ENCODE measurements at regions not wholly inside any gene's neighbourhood (a gene's known extent, or its start where the extent isn't known, plus 50 kb on each side); places are given as distances from the start of the nearest gene placed in this dataset.

DNA sequence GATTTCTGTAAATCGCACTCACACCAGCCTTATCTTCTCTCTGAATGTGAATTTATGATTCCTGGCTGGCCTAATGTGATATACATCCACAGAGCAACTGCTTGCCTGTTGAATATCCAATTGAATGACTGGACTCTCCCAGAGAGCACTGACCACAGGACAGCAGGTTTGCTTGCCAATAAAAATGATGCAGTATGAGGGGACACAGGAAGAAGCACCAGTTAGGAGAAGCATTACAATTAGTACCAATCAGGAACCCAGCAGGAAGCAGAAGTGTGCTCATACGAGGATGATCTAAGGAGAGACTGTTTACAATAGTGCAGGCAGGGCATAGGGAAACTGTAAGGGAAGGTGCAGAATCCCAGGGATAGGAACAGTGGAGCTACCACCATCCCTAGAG is 127.2 kb upstream of the ZNF366 start:
- no peaks in the 10 kb centered on the region for H3K36me3 Mint-ChIP-seq (ENCODE audit: low read depth)
- POLR2A ChIA-PET: no interaction called here
- no peaks in the 10 kb centered on the region for H3K9me3 Mint-ChIP-seq
- peaks cover 6% of the 10 kb centered on the region for H3K27me3 Mint-ChIP-seq
- no peak overlapping the region for H3K27ac Mint-ChIP-seq
- no peak for DNase-seq
- no peaks in the 10 kb centered on the region for H3K4me1 Mint-ChIP-seq
- CTCF ChIA-PET: no interaction called here
- no peak overlapping the region for H3K4me3 Mint-ChIP-seq

DNA sequence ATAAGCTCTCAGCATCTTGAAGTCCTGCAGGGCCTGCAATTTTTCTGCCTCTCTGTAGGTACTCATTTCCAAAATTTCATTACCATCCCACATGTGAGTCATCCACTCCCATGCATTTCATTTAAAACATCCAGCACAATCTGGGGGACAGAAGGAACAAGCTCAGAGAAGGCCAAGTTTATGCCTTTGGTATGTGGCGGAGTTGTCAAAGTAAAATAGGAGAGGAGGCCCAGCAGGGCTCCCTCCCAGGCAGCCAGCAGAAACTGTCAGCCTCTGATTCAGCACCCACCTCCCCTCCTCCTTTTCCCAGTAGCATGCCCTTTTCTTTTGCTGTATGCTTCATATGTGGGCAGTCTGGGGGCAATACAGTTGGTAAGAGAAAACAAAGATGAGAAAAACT is 126.4 kb upstream of the ZNF366 start:
- no peak overlapping the region for H3K4me3 Mint-ChIP-seq
- POLR2A ChIA-PET: no interaction called here
- H3K27me3 Mint-ChIP-seq: peaks cover 9% of the 10 kb centered on the region
- CTCF ChIA-PET: no interaction called here
- no peaks in the 10 kb centered on the region for H3K36me3 Mint-ChIP-seq (ENCODE audit: low read depth)
- no peaks in the 10 kb centered on the region for H3K4me1 Mint-ChIP-seq
- H3K9me3 Mint-ChIP-seq: no peaks in the 10 kb centered on the region
- no peak for DNase-seq
- H3K27ac Mint-ChIP-seq: no peak overlapping the region

DNA sequence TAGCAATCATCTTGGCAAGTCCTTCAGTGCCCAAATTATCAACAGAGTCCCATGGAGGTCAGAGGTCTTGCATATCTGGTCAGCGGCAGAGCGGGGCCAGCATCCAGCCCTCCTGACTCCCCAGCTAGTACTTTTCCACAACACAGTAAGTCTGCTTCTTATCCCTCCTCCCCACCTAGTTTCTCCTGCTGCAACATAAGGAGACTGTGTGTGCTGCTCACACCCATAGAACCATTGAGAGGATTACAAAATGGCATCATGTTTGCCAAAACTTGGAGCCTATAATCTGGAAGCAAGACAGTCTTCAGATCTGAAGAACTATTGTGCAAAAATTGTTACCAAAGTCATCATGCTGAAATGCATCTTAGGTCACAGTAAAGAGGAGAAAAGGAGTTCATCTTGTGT is 125.8 kb upstream of the ZNF366 start:
- Mint-ChIP-seq H3K4me1 (no peaks in the 10 kb centered on the region), H3K9me3 (no peaks in the 10 kb centered on the region), H3K27me3 (peaks cover 9% of the 10 kb centered on the region), H3K4me3 (no peak overlapping the region), H3K36me3 (ENCODE audit: low read depth) (no peaks in the 10 kb centered on the region), H3K27ac (no peak overlapping the region)
- ChIA-PET POLR2A (no interaction called here), CTCF (no interaction called here)
- no peak for DNase-seq

DNA sequence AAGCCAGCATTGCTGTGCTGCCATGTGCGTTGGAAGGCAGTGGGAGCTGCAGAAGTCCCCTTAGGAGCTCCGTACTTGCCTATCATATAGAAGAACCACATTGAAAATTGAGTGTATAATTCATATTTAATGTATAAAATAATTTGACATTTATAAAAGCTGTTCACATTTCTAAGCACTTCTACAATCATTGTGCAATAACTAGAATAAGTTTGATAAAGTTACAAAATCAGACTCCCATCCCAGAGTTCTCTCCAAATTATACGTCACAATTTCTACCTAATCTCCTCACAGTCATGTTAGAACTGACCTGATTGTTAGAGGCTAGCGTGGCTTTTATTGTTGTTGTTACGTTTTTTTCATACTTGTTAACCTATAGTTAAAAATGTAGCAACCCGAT is 123.5 kb upstream of the ZNF366 start:
- no peaks in the 10 kb centered on the region for H3K9me3 Mint-ChIP-seq
- no peak overlapping the region for H3K4me3 Mint-ChIP-seq
- no peaks in the 10 kb centered on the region for H3K36me3 Mint-ChIP-seq (ENCODE audit: low read depth)
- H3K27me3 Mint-ChIP-seq: peaks cover 17% of the 10 kb centered on the region
- POLR2A ChIA-PET: interaction anchor here (1.0 kb wide), 1 partner anchor 18 kb away, joined by 3 read pairs; no protein-coding TSS in a partner anchor
- no peak for DNase-seq
- CTCF ChIA-PET: no interaction called here
- H3K27ac Mint-ChIP-seq: no peak overlapping the region
- H3K4me1 Mint-ChIP-seq: no peaks in the 10 kb centered on the region

DNA sequence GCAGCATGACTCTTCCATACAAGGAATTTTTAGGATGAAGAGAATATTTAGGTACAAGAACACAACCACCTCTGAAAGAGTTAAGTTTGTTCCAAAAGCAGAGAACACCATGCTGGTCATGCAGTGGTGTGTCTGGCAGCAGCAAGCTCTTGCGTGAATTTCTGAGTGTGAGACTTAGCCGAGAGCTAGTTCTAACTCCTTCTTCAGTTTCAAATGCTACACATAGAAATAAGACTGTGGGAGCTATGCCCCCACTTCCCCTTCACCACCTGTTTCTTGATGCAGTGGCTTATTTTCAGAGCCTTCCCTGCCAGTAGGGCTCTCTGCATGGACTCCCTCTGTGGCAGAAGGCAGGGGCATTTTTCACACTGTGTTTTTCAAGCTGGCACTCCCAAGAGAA is 122.9 kb upstream of the ZNF366 start:
- CTCF ChIA-PET: no interaction called here
- Mint-ChIP-seq H3K27me3 (peaks cover 17% of the 10 kb centered on the region), H3K36me3 (ENCODE audit: low read depth) (no peaks in the 10 kb centered on the region)

DNA sequence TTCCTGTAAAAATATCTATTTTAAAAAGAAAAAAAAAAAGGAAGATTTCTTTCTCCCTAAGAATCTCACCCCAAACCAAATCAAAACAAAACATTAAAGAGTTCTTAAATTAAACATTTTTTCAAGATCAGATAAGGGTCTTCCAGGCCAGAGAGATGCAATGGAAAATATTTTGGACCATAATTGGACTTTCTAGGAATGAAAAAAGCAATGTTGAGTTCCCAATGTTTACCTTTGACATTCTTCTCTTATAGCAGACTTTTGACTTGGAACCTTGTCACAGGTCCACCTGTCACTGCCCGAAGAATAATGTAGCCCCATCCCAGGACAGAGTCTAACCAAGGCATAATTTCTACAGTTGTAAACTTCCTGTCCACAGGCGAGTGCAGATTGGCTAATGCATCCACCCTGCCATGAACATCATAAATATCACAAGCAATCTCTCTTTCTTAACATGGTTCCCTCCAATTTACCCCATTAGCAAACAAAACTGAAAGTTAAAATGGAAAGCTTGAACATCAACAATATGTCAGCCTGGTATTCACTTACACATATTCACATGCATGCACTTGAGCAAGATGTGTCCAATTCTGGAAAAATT is 121.7 kb upstream of the ZNF366 start:
- Mint-ChIP-seq H3K9me3 (no peaks in the 10 kb centered on the region), H3K4me3 (no peak overlapping the region), H3K4me1 (no peaks in the 10 kb centered on the region), H3K27ac (no peak overlapping the region), H3K27me3 (peaks cover 16% of the 10 kb centered on the region), H3K36me3 (ENCODE audit: low read depth) (no peaks in the 10 kb centered on the region)
- no peak for DNase-seq
- CTCF ChIA-PET: no interaction called here
- POLR2A ChIA-PET: no interaction called here

More for the DNA sequence above, 122.9 kb upstream of the ZNF366 start:
- no peak overlapping the region for H3K27ac Mint-ChIP-seq
- DNase-seq: no peak
- no peaks in the 10 kb centered on the region for H3K9me3 Mint-ChIP-seq
- H3K4me3 Mint-ChIP-seq: no peak overlapping the region
- H3K4me1 Mint-ChIP-seq: no peaks in the 10 kb centered on the region
- POLR2A ChIA-PET: interaction anchor here (1.0 kb wide), 1 partner anchor 19 kb away, joined by 3 read pairs; no protein-coding TSS in a partner anchor

DNA sequence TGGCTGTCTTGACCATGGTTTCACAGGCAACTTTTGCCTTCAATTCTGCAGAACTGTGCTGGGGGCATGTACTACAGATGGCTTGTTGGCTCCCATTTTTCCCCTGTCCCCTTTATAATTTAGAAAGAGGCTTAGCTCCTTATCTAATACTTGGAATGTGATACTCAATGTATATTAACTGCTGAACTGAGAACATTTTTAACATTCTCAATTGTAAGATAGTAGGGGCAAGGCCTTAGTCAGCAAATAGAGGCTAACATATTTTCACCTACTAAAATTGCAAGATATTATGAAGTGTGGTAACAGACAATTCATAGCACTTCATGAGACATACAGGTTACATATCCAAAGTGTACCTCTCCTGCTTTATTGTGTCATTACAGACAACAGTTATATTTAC is 118.1 kb upstream of the ZNF366 start:
- no peaks in the 10 kb centered on the region for H3K36me3 Mint-ChIP-seq (ENCODE audit: low read depth)

DNA sequence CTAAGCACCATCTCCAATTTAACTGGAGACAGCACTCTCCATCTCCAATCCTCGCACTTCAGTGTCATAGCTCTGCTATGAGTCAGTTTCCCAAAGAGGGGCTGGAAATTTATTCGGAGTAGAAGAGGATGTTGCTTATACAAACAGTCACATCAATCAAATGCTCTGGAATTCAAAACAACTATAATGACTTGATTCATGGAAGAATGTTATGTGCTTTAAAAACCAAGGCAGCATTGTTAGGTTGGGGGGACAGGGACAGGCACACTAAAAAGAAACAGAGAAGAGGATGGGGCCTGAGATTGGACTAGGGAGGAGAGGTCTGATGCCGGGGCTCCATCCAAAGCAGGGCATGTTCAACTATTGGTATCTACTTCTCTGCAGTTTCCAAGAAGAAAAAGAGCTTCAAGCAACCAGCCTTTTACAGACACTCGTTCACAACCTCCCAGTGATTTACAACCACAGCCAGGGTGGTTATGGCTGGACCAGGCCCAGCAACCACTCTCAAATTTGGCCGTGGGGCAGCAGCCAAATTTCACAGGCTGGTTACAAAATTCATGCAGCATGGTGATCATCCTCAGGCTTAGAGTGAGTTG is 117.5 kb upstream of the ZNF366 start:
- Mint-ChIP-seq H3K4me3 (no peak overlapping the region), H3K27ac (no peak overlapping the region), H3K4me1 (no peaks in the 10 kb centered on the region), H3K9me3 (no peaks in the 10 kb centered on the region), H3K27me3 (peaks cover 16% of the 10 kb centered on the region), H3K36me3 (ENCODE audit: low read depth) (no peaks in the 10 kb centered on the region)
- ChIA-PET CTCF (no interaction called here), POLR2A (no interaction called here)
- DNase-seq: no peak

More for the DNA sequence above, 118.1 kb upstream of the ZNF366 start:
- no peaks in the 10 kb centered on the region for H3K9me3 Mint-ChIP-seq
- no peak for DNase-seq
- POLR2A ChIA-PET: no interaction called here
- H3K27ac Mint-ChIP-seq: no peak overlapping the region
- no peaks in the 10 kb centered on the region for H3K4me1 Mint-ChIP-seq
- CTCF ChIA-PET: no interaction called here
- H3K27me3 Mint-ChIP-seq: peaks cover 16% of the 10 kb centered on the region
- H3K4me3 Mint-ChIP-seq: no peak overlapping the region

DNA sequence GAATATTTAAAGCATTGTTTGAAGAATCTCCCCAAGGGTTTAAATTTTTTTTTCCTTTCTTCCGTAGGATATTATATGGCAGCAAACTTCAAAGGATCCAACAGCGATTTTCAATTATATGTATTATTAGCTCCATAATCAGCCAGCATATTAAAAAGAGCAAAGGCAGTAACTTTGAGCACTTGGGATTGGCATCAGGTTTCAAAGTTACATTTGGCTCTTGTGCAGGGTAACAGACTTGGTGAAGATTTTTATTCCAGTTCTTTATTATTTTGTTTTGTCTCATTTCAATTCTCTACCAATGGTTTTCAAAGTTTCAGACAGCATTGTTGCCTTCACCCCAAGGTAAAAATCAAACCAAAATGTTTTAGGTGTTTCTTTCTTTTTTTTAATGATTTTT is 116.7 kb upstream of the ZNF366 start:
- no peaks in the 10 kb centered on the region for H3K9me3 Mint-ChIP-seq
- H3K36me3 Mint-ChIP-seq (ENCODE audit: low read depth): no peaks in the 10 kb centered on the region
- no peak overlapping the region for H3K27ac Mint-ChIP-seq
- DNase-seq: no peak
- ChIA-PET POLR2A (no interaction called here), CTCF (no interaction called here)
- H3K4me1 Mint-ChIP-seq: no peaks in the 10 kb centered on the region
- H3K4me3 Mint-ChIP-seq: no peak overlapping the region
- peaks cover 16% of the 10 kb centered on the region for H3K27me3 Mint-ChIP-seq

DNA sequence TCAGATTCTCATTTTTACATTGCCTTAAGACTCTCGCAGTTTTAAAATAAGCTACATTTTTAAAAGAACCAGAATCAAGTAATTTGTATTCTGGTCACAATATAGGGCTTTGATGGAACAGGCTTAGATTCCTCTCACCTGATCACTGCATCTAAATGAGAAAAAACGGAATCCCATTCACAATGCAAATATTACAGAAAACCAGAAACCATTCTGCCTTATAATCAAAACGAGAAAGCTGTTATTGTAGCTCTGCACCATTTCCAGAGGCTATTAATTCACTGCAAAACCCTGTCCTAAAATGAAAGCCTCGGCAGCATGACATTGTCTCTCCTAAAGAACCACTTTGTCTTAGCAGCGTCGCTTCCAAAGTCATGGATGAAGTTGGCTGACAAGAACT is 116.1 kb upstream of the ZNF366 start:
- POLR2A ChIA-PET: no interaction called here
- Mint-ChIP-seq H3K36me3 (ENCODE audit: low read depth) (no peaks in the 10 kb centered on the region), H3K27ac (no peak overlapping the region), H3K9me3 (no peaks in the 10 kb centered on the region), H3K4me1 (no peaks in the 10 kb centered on the region), H3K27me3 (peaks cover 16% of the 10 kb centered on the region), H3K4me3 (no peak overlapping the region)
- DNase-seq: no peak
- CTCF ChIA-PET: interaction anchor here (1.8 kb wide), 1 partner anchor 12 kb away, joined by 8 read pairs; no protein-coding TSS in a partner anchor

DNA sequence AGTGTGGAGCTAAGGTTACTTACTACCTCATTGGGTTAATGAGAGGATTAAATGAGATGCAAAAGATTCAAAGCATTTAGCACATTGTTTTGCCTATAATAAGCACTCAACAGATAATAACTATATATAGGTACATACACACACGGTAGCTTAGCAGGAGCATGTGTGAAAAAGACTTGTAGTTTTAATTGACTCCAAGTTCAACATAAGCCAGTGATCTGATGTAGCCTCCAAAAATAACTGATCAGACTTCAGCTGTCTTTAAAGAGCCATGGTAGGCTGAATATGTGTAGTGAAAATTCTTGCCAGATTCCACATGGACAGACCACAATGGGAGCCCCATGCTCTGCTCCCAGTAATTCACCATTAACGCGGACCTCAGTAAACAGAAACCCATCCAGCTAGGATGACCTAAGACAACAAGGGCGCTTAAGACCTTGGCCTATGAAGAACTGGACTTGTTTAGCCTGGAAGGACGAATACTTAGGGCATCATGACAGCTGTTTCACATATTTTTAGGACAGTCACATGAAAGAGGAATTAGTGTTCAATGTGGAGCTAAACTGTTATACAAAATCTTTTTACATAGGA is 115.1 kb upstream of the ZNF366 start:
- H3K4me3 Mint-ChIP-seq: no peak overlapping the region
- no peaks in the 10 kb centered on the region for H3K9me3 Mint-ChIP-seq
- ChIA-PET POLR2A (no interaction called here), CTCF (interaction anchor here (0.9 to 1.8 kb wide), 2 partner anchors 11 to 15 kb away, joined by 3 to 8 read pairs; no protein-coding TSS in a partner anchor)
- DNase-seq: no peak
- H3K4me1 Mint-ChIP-seq: no peaks in the 10 kb centered on the region
- H3K36me3 Mint-ChIP-seq (ENCODE audit: low read depth): no peaks in the 10 kb centered on the region
- no peak overlapping the region for H3K27ac Mint-ChIP-seq
- H3K27me3 Mint-ChIP-seq: peaks cover 14% of the 10 kb centered on the region

DNA sequence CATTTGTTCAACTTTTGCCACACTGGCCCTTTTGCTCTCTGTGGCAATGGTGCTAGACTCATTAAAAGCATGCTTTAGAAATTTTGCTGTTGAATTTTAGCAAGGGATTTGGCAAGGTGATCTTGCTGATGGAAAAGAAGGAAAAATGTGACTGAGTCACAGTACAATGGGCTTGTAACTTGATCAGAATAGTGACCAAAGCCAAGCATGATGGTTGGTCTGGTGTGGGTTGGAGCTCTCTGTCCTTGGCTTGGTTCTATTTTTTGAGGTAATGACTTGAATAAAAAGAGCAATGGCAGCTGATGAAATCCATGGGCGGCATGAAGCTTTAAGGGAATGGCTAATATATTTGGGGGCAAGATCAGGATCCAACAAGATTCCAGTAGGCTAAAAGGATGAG is 114.4 kb upstream of the ZNF366 start:
- Mint-ChIP-seq H3K4me1 (no peaks in the 10 kb centered on the region), H3K27ac (no peak overlapping the region), H3K9me3 (no peaks in the 10 kb centered on the region), H3K36me3 (ENCODE audit: low read depth) (no peaks in the 10 kb centered on the region), H3K27me3 (peaks cover 12% of the 10 kb centered on the region), H3K4me3 (no peak overlapping the region)
- CTCF ChIA-PET: interaction anchor here (0.9 kb wide), 1 partner anchor 14 kb away, joined by 3 read pairs; no protein-coding TSS in a partner anchor
- POLR2A ChIA-PET: no interaction called here
- no peak for DNase-seq

DNA sequence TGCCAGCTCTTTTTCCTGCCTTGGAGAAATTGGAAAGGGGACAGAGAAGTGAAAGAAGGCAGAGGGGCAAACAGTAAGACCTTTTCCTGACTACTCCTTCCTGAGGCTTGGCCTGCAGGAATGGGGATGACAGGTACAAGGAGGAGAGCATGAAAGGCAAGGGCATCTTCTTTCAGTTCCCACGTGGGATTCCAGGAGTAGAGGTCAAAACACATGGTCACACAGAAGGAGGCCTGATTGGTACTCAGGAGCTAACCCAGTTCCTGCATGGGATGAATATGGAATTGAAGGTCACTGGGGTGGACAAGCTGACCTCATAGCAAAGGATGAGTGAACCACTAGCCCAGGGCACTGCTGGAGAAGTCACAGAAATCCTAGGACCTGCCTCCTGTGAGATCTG is 112.5 kb upstream of the ZNF366 start:
- Mint-ChIP-seq H3K36me3 (ENCODE audit: low read depth) (no peaks in the 10 kb centered on the region), H3K4me3 (no peak overlapping the region), H3K27ac (no peak overlapping the region), H3K27me3 (peaks cover 11% of the 10 kb centered on the region), H3K9me3 (no peaks in the 10 kb centered on the region), H3K4me1 (no peaks in the 10 kb centered on the region)
- ChIA-PET POLR2A (no interaction called here), CTCF (interaction anchor here (1.7 kb wide), 1 partner anchor 9 kb away, joined by 3 read pairs; no protein-coding TSS in a partner anchor)
- DNase-seq: no peak

DNA sequence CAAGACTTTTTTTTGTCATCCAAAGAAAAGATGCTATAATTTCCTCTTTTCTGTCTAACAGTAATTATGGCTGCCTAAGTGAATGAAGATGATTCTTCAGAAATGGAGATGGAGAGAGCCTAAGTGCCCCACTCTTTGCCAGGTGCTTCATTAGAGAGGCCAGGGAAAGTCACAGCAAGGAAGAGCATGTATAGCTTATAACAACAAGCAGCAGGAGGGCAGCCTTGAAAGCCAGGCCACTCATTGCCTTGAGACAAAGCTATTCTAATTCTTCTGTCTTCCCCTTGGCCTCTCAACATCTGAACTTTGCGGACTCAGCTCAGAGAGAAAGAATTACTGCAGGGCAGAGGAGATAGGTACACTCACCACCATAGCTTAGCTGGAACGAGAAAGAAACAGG is 112.0 kb upstream of the ZNF366 start:
- no peak for DNase-seq
- Mint-ChIP-seq H3K9me3 (no peaks in the 10 kb centered on the region), H3K27me3 (peaks cover 9% of the 10 kb centered on the region), H3K4me3 (no peak overlapping the region), H3K4me1 (no peaks in the 10 kb centered on the region), H3K36me3 (ENCODE audit: low read depth) (no peaks in the 10 kb centered on the region), H3K27ac (no peak overlapping the region)
- CTCF ChIA-PET: interaction anchor here (1.7 kb wide), 1 partner anchor 8 kb away, joined by 3 read pairs; no protein-coding TSS in a partner anchor
- POLR2A ChIA-PET: no interaction called here

All from activated CD4-positive, alpha-beta memory T cell treated with anti-CD3 and anti-CD28 coated beads, Interleukin-2, amount 10 ng/mL, durations not matched to agents 7 days and 5 days (primary cell).